ENCODE measurements at regions not wholly inside any gene's neighbourhood (a gene's known extent, or its start where the extent isn't known, plus 50 kb on each side); places are given as distances from the start of the nearest gene placed in this dataset.

- no peak for TF ChIP-seq CTCF (IDR thresholded peaks at IDR 0.05)
- TF ChIP-seq POLR2A (IDR thresholded peaks at IDR 0.05) = no peak
Observed at GRCh38 chr4:117331817-117332216, 246.4 kb upstream of the TRAM1L1 start.

All from transverse colon (tissue), 3 donors.